OCI-LY3 (cell line): ENCODE measurements at regions not wholly inside any gene's neighbourhood (a gene's known extent, or its start where the extent isn't known, plus 50 kb on each side); places are given as distances from the start of the nearest gene placed in this dataset.

Source experiments
- H2AFZ ChIP-seq: fragments of 200-600, 300-600 bp; shearing (Covaris generic); 2 replicates; pipeline ENCODE4 v1.6.0; 2014; ENCODE audit warnings: antibody characterized with exemption, low read depth, low read length
- H3K27ac ChIP-seq: fragments of 200-600, 300-600 bp; sonication (generic); 2 replicates; pipeline ENCODE4 v1.5.1; 2014; ENCODE audit warnings: mild to moderate bottlenecking, low read length, moderate library complexity, mixed read lengths
- H3K27me3 ChIP-seq: fragments of 200-600, 300-600 bp; sonication (generic); 2 replicates; pipeline ENCODE4 v1.6.1; 2014; ENCODE audit warnings: low read depth, low read length, mixed read lengths
- H3K36me3 ChIP-seq: fragments of 200-600, 300-600 bp; sonication (generic); replicated peaks from 2 replicates; pipeline ENCODE3; 2014; ENCODE audit warnings: low read depth, low read length, mixed read lengths
- H3K4me1 ChIP-seq: fragments of 300-600, 200-600 bp; sonication (generic); 2 replicates; pipeline ENCODE4 v1.6.1; 2014; ENCODE audit warnings: low read length, mixed read lengths
- H3K4me2 ChIP-seq: fragments of 200-600, 300-600 bp; sonication (generic); 2 replicates; pipeline ENCODE4 v1.6.1; 2014; ENCODE audit warnings: low read length, mixed read lengths
- H3K4me3 ChIP-seq: fragments of 300-600, 200-600 bp; sonication (generic); 2 replicates; pipeline ENCODE4 v1.5.1; 2014; ENCODE audit warnings: antibody characterized with exemption, mild to moderate bottlenecking, low read length, moderate library complexity
- H3K79me2 ChIP-seq: fragments of 300-600, 200-600 bp; shearing (Covaris generic); 2 replicates; pipeline ENCODE4 v1.6.1; 2014; ENCODE audit warnings: mild to moderate bottlenecking, low read length, mixed read lengths
- H3K9ac ChIP-seq: fragments of 300-600, 200-600 bp; shearing (Covaris generic); 2 replicates; pipeline ENCODE4 v1.6.0; 2014; ENCODE audit warnings: mild to moderate bottlenecking, low read length, moderate library complexity
- H3K9me3 ChIP-seq: fragments of 200-600, 300-600 bp; shearing (Covaris generic); 2 replicates; pipeline ENCODE4 v1.6.1; 2014; ENCODE audit warnings: low read length, mixed read lengths; ENCODE audit not compliant: insufficient read depth
- H4K20me1 ChIP-seq: fragments of 200-600, 300-600 bp; sonication (generic); 2 replicates; pipeline ENCODE4 v1.6.1; 2016; ENCODE audit warnings: low read length, mixed read lengths; ENCODE audit not compliant: insufficient read depth
- CTCF ChIP-seq: fragments of 200-600, 300-600 bp; sonication (generic); IDR thresholded peaks from 2 replicates; pipeline ENCODE4 v1.5.1; 2014; ENCODE audit warnings: antibody characterized with exemption, low read length, low read depth
- EZH2phosphoT487 ChIP-seq: fragments of 200-600 bp; shearing (Covaris generic); IDR thresholded peaks from 2 replicates; pipeline ENCODE4 v1.6.1; 2018; ENCODE audit warnings: antibody characterized with exemption, mixed run types, low read depth

GRCh38 chr2:236870370-236870769 lies 215.3 kb upstream of the COPS8 start:
- H3K36me3 ChIP-seq: no peaks in the 10 kb centered on the region
- H4K20me1 ChIP-seq: no peaks in the 10 kb centered on the region
- H3K4me1 ChIP-seq: no peaks in the 10 kb centered on the region
- 0 out of 2 replicates have a peak, but pooled peaks cover 3% of the 10 kb centered on the region for H3K27me3 ChIP-seq
- H3K27ac ChIP-seq: no peak overlapping the region
- H3K4me3 ChIP-seq: no peak overlapping the region
- no peaks in the 10 kb centered on the region for H3K9me3 ChIP-seq
- TF ChIP-seq EZH2phosphoT487 (no peak), CTCF (no peak)
- H3K79me2 ChIP-seq: no peaks in the 10 kb centered on the region
- no peak overlapping the region for H3K4me2 ChIP-seq
- no peak overlapping the region for H2AFZ ChIP-seq
- H3K9ac ChIP-seq: no peak overlapping the region

- Histone ChIP-seq H3K4me2 (no peak overlapping the region), H2AFZ (no peak overlapping the region), H3K9ac (no peak overlapping the region)
Measured at GRCh38 chr2:236871500-236872001, 214.1 kb upstream of the COPS8 start.

GRCh38 chr2:236872015-236872414 lies 213.7 kb upstream of the COPS8 start:
- no peaks in the 10 kb centered on the region for H3K9me3 ChIP-seq
- no peak overlapping the region for H3K27ac ChIP-seq
- no peak overlapping the region for H3K9ac ChIP-seq
- no peaks in the 10 kb centered on the region for H3K4me1 ChIP-seq
- H3K4me2 ChIP-seq: no peak overlapping the region
- H2AFZ ChIP-seq: no peak overlapping the region
- 0 out of 2 replicates have a peak, but pooled peaks cover 3% of the 10 kb centered on the region for H3K27me3 ChIP-seq
- H3K79me2 ChIP-seq: no peaks in the 10 kb centered on the region
- H4K20me1 ChIP-seq: no peaks in the 10 kb centered on the region
- H3K4me3 ChIP-seq: no peak overlapping the region
- H3K36me3 ChIP-seq: no peaks in the 10 kb centered on the region
- TF ChIP-seq CTCF: no peak
- no peak for TF ChIP-seq EZH2phosphoT487

More at GRCh38 chr2:236871500-236872001, 214.1 kb upstream of the COPS8 start:
- Histone ChIP-seq H3K36me3 (no peaks in the 10 kb centered on the region), H3K27me3 (0 out of 2 replicates have a peak, but pooled peaks cover 3% of the 10 kb centered on the region), H3K9me3 (no peaks in the 10 kb centered on the region), H3K4me1 (no peaks in the 10 kb centered on the region), H3K79me2 (no peaks in the 10 kb centered on the region), H4K20me1 (no peaks in the 10 kb centered on the region), H3K27ac (no peak overlapping the region), H3K4me3 (no peak overlapping the region)
- TF ChIP-seq CTCF (no peak), EZH2phosphoT487 (no peak)

GRCh38 chr2:236872981-236873380 lies 212.7 kb upstream of the COPS8 start:
- H3K9ac ChIP-seq: no peak overlapping the region
- H3K27ac ChIP-seq: no peak overlapping the region

More at GRCh38 chr2:236872981-236873380, 212.7 kb upstream of the COPS8 start:
- Histone ChIP-seq H4K20me1 (no peaks in the 10 kb centered on the region), H3K4me2 (no peak overlapping the region), H3K36me3 (no peaks in the 10 kb centered on the region), H3K4me3 (no peak overlapping the region), H3K79me2 (no peaks in the 10 kb centered on the region), H3K27me3 (0 out of 2 replicates have a peak, but pooled peaks cover 3% of the 10 kb centered on the region), H3K4me1 (no peaks in the 10 kb centered on the region), H2AFZ (no peak overlapping the region), H3K9me3 (no peaks in the 10 kb centered on the region)
- TF ChIP-seq EZH2phosphoT487 (no peak), CTCF (no peak)
